Activated CD8-positive, alpha-beta memory T cell treated with anti-CD3 and anti-CD28 coated beads, Interleukin-2, amount 50 U/mL, for 24 hours (primary cell): ENCODE measurements at regions not wholly inside any gene's neighbourhood (a gene's known extent, or its start where the extent isn't known, plus 50 kb on each side); places are given as distances from the start of the nearest gene placed in this dataset.
"Not testable (repeated sequence)": the region's sequence is repeated elsewhere in the genome, so short reads cannot be mapped to it uniquely, and the experiment has no call there.

Source experiments
- DNase-seq: peaks from one replicate; pipeline ENCODE4 v3.0.0-alpha.2; 2020; ENCODE audit errors: extremely low read depth

GRCh38 chr12:89822992-89823391 is 114.4 kb upstream of the ATP2B1 start:
- not testable (repeated sequence) for DNase-seq

- no peak for DNase-seq
Measured at GRCh38 chr12:89821896-89822295, 113.3 kb upstream of the ATP2B1 start.

GRCh38 chr12:89817501-89818226 is 109.0 kb upstream of the ATP2B1 start:
- DNase-seq, result no peak

- no peak for DNase-seq
Measured at GRCh38 chr12:89815225-89815624, 106.6 kb upstream of the ATP2B1 start.

- DNase-seq, result no peak
Measured at GRCh38 chr12:89803412-89803811, 94.8 kb upstream of the ATP2B1 start.

- no peak for DNase-seq
Measured at GRCh38 chr12:89801284-89801683, 92.6 kb upstream of the ATP2B1 start.

- no peak for DNase-seq
Measured at GRCh38 chr12:89800435-89800834, 91.8 kb upstream of the ATP2B1 start.

GRCh38 chr12:89799316-89799715 is 90.7 kb upstream of the ATP2B1 start:
- DNase-seq, result no peak

GRCh38 chr12:89797436-89797835 is 88.8 kb upstream of the ATP2B1 start:
- no peak for DNase-seq

- no peak for DNase-seq
Measured at GRCh38 chr12:89796798-89797382, 88.3 kb upstream of the ATP2B1 start.

GRCh38 chr12:89793946-89794345 is 85.3 kb upstream of the ATP2B1 start:
- DNase-seq, result no peak

- DNase-seq, result no peak
Measured at GRCh38 chr12:89791286-89791685, 82.6 kb upstream of the ATP2B1 start.

GRCh38 chr12:89789862-89790261 is 81.2 kb upstream of the ATP2B1 start:
- DNase-seq, result no peak

- no peak for DNase-seq
Measured at GRCh38 chr12:89787763-89788162, 79.1 kb upstream of the ATP2B1 start.

GRCh38 chr12:89786177-89786810 is 77.7 kb upstream of the ATP2B1 start:
- DNase-seq, result no peak

- no peak for DNase-seq
Measured at GRCh38 chr12:89783359-89784060, 74.9 kb upstream of the ATP2B1 start.

- DNase-seq, result no peak
Measured at GRCh38 chr12:89782807-89783206, 74.2 kb upstream of the ATP2B1 start.

GRCh38 chr12:89781946-89782550 is 73.4 kb upstream of the ATP2B1 start:
- DNase-seq, result no peak

GRCh38 chr12:89781156-89781555 is 72.5 kb upstream of the ATP2B1 start:
- DNase-seq, result no peak

- DNase-seq, result no peak
Measured at GRCh38 chr12:89779090-89779489, 70.5 kb upstream of the ATP2B1 start.

GRCh38 chr12:89777733-89778379 is 69.2 kb upstream of the ATP2B1 start:
- no peak for DNase-seq

GRCh38 chr12:89775986-89776365 is 67.3 kb upstream of the ATP2B1 start:
- DNase-seq, result no peak
